ENCODE measurements at regions not wholly inside any gene's neighbourhood (a gene's known extent, or its start where the extent isn't known, plus 50 kb on each side); places are given as distances from the start of the nearest gene placed in this dataset.

DNA sequence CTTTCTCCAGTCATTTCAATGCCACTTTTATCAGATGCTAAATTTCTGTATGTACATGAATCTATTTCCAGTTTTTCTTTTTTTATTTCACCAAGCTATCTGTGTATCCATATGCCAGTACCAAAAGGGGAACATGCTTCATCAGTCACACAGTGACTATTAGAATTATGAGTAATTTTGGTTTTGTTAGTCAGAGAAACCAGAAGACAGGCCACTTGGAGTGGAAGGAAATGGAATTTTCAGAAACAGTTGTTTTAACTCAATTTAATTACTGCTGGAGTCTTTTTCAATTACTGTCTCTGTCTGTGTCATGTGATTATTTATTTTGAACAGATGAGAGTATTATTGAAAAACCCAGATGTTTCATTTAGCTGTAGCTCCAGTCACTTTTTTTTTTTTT is 84.6 kb upstream of the ANO3 start:
- Histone ChIP-seq H3K79me2 (ENCODE audit: control insufficient read depth, insufficient read depth, low read length) (no peaks in the 10 kb centered on the region), H3K36me3 (ENCODE audit: control insufficient read depth in 2 of 2, extremely low read depth in 1 of 2, insufficient read depth in 2 of 2, low read length in 2 of 2) (no peaks in the 10 kb centered on the region), H3K9me1 (ENCODE audit: control insufficient read depth, extremely low read depth, insufficient read depth, low read length) (no peaks in the 10 kb centered on the region), H3K4me3 (ENCODE audit: control insufficient read depth in 2 of 3, extremely low read depth in 1 of 3, insufficient read depth in 2 of 3, low read depth in 1 of 3, low read length in 3 of 3) (no peak overlapping the region), H3K9me3 (ENCODE audit: control insufficient read depth, low read depth, low read length) (no peaks in the 10 kb centered on the region), H3K27me3 (ENCODE audit: control insufficient read depth, extremely low read depth, insufficient read depth, low read length) (no peaks in the 10 kb centered on the region), H3K9ac (ENCODE audit: control insufficient read depth, extremely low read depth, insufficient read depth, low read length) (no peak overlapping the region), H2AFZ (ENCODE audit: control insufficient read depth, low read length) (no peak overlapping the region), H3K4me1 (ENCODE audit: control insufficient read depth, extremely low read depth, insufficient read depth, low read length) (no peaks in the 10 kb centered on the region), H3K4me2 (ENCODE audit: control insufficient read depth, extremely low read depth, insufficient read depth, low read depth, low read length) (no peak overlapping the region), H3K27ac (ENCODE audit: control insufficient read depth, insufficient read depth, low read length) (no peak overlapping the region), H4K20me1 (ENCODE audit: control insufficient read depth, extremely low read depth, insufficient read depth, low read length) (no peaks in the 10 kb centered on the region)
- dilution Hi-C loops (cut with MboI; ENCODE audit: extremely low pct_ligation_motif_present, low sequenced_read_pairs): no loop called here
- FAIRE-seq: no peak
- TF ChIP-seq CTCF (optimal IDR thresholded peaks at IDR 0.05 in 1 of 3, IDR thresholded peaks at IDR 0.05 in 1 of 3, conservative IDR thresholded peaks at IDR 0.05 in 1 of 3; ENCODE audit: extremely low read depth in 1 of 3, insufficient read depth in 2 of 3, low read length in 3 of 3): no peak
- TF ChIP-seq EZH2 (IDR thresholded peaks at IDR 0.05; ENCODE audit: low read length): no peak
- no peak for DNase-seq (ENCODE audit: low read depth, low spot score)

- dilution Hi-C loops (cut with MboI; ENCODE audit: extremely low pct_ligation_motif_present, low sequenced_read_pairs): no loop called here
- H3K27ac ChIP-seq (ENCODE audit: control insufficient read depth, insufficient read depth, low read length): no peak overlapping the region
- H3K4me1 ChIP-seq (ENCODE audit: control insufficient read depth, extremely low read depth, insufficient read depth, low read length): no peaks in the 10 kb centered on the region
- no peak overlapping the region for H2AFZ ChIP-seq (ENCODE audit: control insufficient read depth, low read length)
- no peaks in the 10 kb centered on the region for H3K27me3 ChIP-seq (ENCODE audit: control insufficient read depth, extremely low read depth, insufficient read depth, low read length)
- H3K9me3 ChIP-seq (ENCODE audit: control insufficient read depth, low read depth, low read length): no peaks in the 10 kb centered on the region
- H3K4me3 ChIP-seq (ENCODE audit: control insufficient read depth in 2 of 3, extremely low read depth in 1 of 3, insufficient read depth in 2 of 3, low read depth in 1 of 3, low read length in 3 of 3): no peak overlapping the region
- TF ChIP-seq EZH2 (IDR thresholded peaks at IDR 0.05; ENCODE audit: low read length) (no peak), CTCF (optimal IDR thresholded peaks at IDR 0.05 in 1 of 3, IDR thresholded peaks at IDR 0.05 in 1 of 3, conservative IDR thresholded peaks at IDR 0.05 in 1 of 3; ENCODE audit: extremely low read depth in 1 of 3, insufficient read depth in 2 of 3, low read length in 3 of 3) (no peak)
- no peaks in the 10 kb centered on the region for H3K9me1 ChIP-seq (ENCODE audit: control insufficient read depth, extremely low read depth, insufficient read depth, low read length)
- no peak overlapping the region for H3K9ac ChIP-seq (ENCODE audit: control insufficient read depth, extremely low read depth, insufficient read depth, low read length)
- no peaks in the 10 kb centered on the region for H3K79me2 ChIP-seq (ENCODE audit: control insufficient read depth, insufficient read depth, low read length)
- no peaks in the 10 kb centered on the region for H3K36me3 ChIP-seq (ENCODE audit: control insufficient read depth in 2 of 2, extremely low read depth in 1 of 2, insufficient read depth in 2 of 2, low read length in 2 of 2)
- H4K20me1 ChIP-seq (ENCODE audit: control insufficient read depth, extremely low read depth, insufficient read depth, low read length): no peaks in the 10 kb centered on the region
- DNase-seq (ENCODE audit: low read depth, low spot score) (no peak), FAIRE-seq (no peak)
- no peak overlapping the region for H3K4me2 ChIP-seq (ENCODE audit: control insufficient read depth, extremely low read depth, insufficient read depth, low read depth, low read length)
Measured at GRCh38 chr11:26248661-26249060, 83.3 kb upstream of the ANO3 start.

Measured in keratinocyte (primary cell).